ENCODE measurements at regions not wholly inside any gene's neighbourhood (a gene's known extent, or its start where the extent isn't known, plus 50 kb on each side); places are given as distances from the start of the nearest gene placed in this dataset.

DNA sequence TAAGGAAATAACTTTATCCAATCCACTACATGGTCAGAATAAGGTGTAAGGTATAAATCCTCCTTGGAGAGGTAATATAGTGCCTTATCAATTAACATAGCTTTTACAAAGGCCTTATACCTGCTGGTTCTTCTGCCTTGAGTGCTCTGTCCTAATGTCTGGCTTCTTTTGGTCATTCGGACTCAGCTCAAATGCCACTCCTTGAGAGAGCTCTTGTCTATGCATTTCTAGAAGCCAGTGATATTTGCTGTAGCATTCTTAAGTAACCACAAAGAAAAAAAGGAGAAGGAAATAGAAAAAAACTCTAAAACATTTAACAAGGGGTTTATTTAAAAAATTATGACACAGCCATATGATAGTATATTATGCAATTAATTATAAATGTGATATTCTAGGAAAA is 444.8 kb upstream of the SLIT2 start:
- no peaks in the 10 kb centered on the region; the same call in 1 of the 2 replicates for H3K9me3 ChIP-seq (ENCODE audit: insufficient read depth, low read depth, low read length)
- no peaks in the 10 kb centered on the region for H3F3A ChIP-seq (ENCODE audit: low read depth)
- no peaks in the 10 kb centered on the region for H3K36me3 ChIP-seq (ENCODE audit: insufficient read depth, low read length)
- H4K20me1 ChIP-seq (ENCODE audit: insufficient read depth, low read length, poor library complexity, severe bottlenecking) = no peaks in the 10 kb centered on the region
- H3K79me2 ChIP-seq (ENCODE audit: insufficient read depth, low read length) = no peaks in the 10 kb centered on the region
- no peak overlapping the region for H2AFZ ChIP-seq (ENCODE audit: low read length)
- H3K4me1 ChIP-seq (ENCODE audit: insufficient read depth, low read length, poor library complexity, severe bottlenecking) = no peaks in the 10 kb centered on the region
- no peaks in the 10 kb centered on the region for H3K9me2 ChIP-seq (replicated peaks; ENCODE audit: low read depth, low read length)
- no peak overlapping the region for H3K4me2 ChIP-seq (ENCODE audit: low read depth, low read length, poor library complexity, severe bottlenecking)
- no peaks in the 10 kb centered on the region for H3K27me3 ChIP-seq (ENCODE audit: insufficient read depth, low read length, poor library complexity, severe bottlenecking)
- H3K9ac ChIP-seq (ENCODE audit: low read depth, low read length, poor library complexity, severe bottlenecking) = no peak overlapping the region
- H3K4me3 ChIP-seq (ENCODE audit: low read length, poor library complexity, severe bottlenecking) = no peak overlapping the region
- TF ChIP-seq EZH2phosphoT487 (IDR thresholded peaks at IDR 0.05; ENCODE audit: borderline replicate concordance) = no peak
- TF ChIP-seq, protein P1, sequence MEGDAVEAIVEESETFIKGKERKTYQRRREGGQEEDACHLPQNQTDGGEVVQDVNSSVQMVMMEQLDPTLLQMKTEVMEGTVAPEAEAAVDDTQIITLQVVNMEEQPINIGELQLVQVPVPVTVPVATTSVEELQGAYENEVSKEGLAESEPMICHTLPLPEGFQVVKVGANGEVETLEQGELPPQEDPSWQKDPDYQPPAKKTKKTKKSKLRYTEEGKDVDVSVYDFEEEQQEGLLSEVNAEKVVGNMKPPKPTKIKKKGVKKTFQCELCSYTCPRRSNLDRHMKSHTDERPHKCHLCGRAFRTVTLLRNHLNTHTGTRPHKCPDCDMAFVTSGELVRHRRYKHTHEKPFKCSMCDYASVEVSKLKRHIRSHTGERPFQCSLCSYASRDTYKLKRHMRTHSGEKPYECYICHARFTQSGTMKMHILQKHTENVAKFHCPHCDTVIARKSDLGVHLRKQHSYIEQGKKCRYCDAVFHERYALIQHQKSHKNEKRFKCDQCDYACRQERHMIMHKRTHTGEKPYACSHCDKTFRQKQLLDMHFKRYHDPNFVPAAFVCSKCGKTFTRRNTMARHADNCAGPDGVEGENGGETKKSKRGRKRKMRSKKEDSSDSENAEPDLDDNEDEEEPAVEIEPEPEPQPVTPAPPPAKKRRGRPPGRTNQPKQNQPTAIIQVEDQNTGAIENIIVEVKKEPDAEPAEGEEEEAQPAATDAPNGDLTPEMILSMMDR (conservative IDR thresholded peaks at IDR 0.05; ENCODE audit: low read length) = no peak

DNA sequence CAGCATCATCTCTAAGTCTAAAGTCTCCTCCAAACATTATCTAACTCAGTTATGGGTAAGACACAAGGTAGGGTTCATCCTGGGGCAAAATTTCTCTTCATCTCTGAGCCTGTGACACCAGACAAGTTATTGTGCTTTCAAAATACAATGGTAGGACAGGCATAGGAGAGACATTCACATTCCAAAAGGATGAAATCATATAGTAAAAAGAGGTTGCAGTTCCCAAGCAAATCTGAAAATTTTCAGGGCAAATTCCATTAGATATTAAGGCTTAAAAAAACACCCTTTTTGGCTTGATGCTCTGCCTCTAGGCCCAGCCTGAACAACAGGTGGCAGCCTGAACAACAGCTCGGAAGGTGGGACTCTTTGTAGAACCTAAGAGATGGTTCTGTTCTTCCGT is 448.3 kb upstream of the SLIT2 start:
- H3K4me2 ChIP-seq (ENCODE audit: low read depth, low read length, poor library complexity, severe bottlenecking) = no peak overlapping the region
- no peak overlapping the region for H3K4me3 ChIP-seq (ENCODE audit: low read length, poor library complexity, severe bottlenecking)
- H3K9ac ChIP-seq (ENCODE audit: low read depth, low read length, poor library complexity, severe bottlenecking) = no peak overlapping the region
- no peak overlapping the region for H2AFZ ChIP-seq (ENCODE audit: low read length)
- no peaks in the 10 kb centered on the region for H3K9me2 ChIP-seq (replicated peaks; ENCODE audit: low read depth, low read length)
- H3K9me3 ChIP-seq (ENCODE audit: insufficient read depth, low read depth, low read length) = no peaks in the 10 kb centered on the region; the same call in 1 of the 2 replicates
- no peaks in the 10 kb centered on the region for H4K20me1 ChIP-seq (ENCODE audit: insufficient read depth, low read length, poor library complexity, severe bottlenecking)
- no peaks in the 10 kb centered on the region for H3K4me1 ChIP-seq (ENCODE audit: insufficient read depth, low read length, poor library complexity, severe bottlenecking)
- no peaks in the 10 kb centered on the region for H3K79me2 ChIP-seq (ENCODE audit: insufficient read depth, low read length)
- TF ChIP-seq, protein P1 (conservative IDR thresholded peaks at IDR 0.05; ENCODE audit: low read length) = no peak
- no peak for TF ChIP-seq EZH2phosphoT487 (IDR thresholded peaks at IDR 0.05; ENCODE audit: borderline replicate concordance)
- no peaks in the 10 kb centered on the region for H3K27me3 ChIP-seq (ENCODE audit: insufficient read depth, low read length, poor library complexity, severe bottlenecking)
- no peaks in the 10 kb centered on the region for H3K36me3 ChIP-seq (ENCODE audit: insufficient read depth, low read length)
- H3F3A ChIP-seq (ENCODE audit: low read depth) = no peaks in the 10 kb centered on the region

DNA sequence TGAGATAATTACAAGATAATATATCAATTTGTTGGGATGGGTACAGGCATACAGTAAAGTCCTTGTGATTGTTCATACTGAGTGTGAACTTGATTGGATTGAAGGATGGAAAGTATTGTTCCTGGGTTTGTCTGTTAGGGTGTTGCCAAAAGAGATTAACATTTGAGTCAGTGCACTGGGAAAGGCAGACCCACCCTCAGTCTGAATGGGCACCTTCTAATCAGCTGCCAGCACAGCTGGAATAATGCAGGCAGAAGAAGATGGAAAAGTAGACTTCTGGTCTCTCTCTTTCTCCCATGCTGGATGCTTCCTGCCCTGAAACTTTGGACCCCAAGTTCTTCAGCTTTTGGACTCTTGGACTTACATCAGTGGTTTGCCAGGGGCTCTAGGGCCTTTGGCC is 457.9 kb upstream of the SLIT2 start:
- Histone ChIP-seq H3K4me1 (ENCODE audit: insufficient read depth, low read length, poor library complexity, severe bottlenecking) (no peaks in the 10 kb centered on the region), H3K36me3 (ENCODE audit: insufficient read depth, low read length) (no peaks in the 10 kb centered on the region), H3K9me2 (replicated peaks; ENCODE audit: low read depth, low read length) (no peaks in the 10 kb centered on the region), H2AFZ (ENCODE audit: low read length) (no peak overlapping the region), H3K4me2 (ENCODE audit: low read depth, low read length, poor library complexity, severe bottlenecking) (no peak overlapping the region), H4K20me1 (ENCODE audit: insufficient read depth, low read length, poor library complexity, severe bottlenecking) (no peaks in the 10 kb centered on the region), H3K9me3 (ENCODE audit: insufficient read depth, low read depth, low read length) (no peaks in the 10 kb centered on the region), H3K79me2 (ENCODE audit: insufficient read depth, low read length) (no peaks in the 10 kb centered on the region), H3F3A (ENCODE audit: low read depth) (no peaks in the 10 kb centered on the region), H3K4me3 (ENCODE audit: low read length, poor library complexity, severe bottlenecking) (no peak overlapping the region), H3K9ac (ENCODE audit: low read depth, low read length, poor library complexity, severe bottlenecking) (no peak overlapping the region), H3K27me3 (ENCODE audit: insufficient read depth, low read length, poor library complexity, severe bottlenecking) (no peaks in the 10 kb centered on the region)
- TF ChIP-seq EZH2phosphoT487 (IDR thresholded peaks at IDR 0.05; ENCODE audit: borderline replicate concordance) = no peak
- TF ChIP-seq, protein P1 (conservative IDR thresholded peaks at IDR 0.05; ENCODE audit: low read length) = no peak

Data from Loucy (cell line).